Activated naive CD4-positive, alpha-beta T cell treated with Interleukin-2 at 50 U/mL for 16 hours (primary cell): ENCODE measurements at regions not wholly inside any gene's neighbourhood (a gene's known extent, or its start where the extent isn't known, plus 50 kb on each side); places are given as distances from the start of the nearest gene placed in this dataset.
"Not testable (repeated sequence)": the region's sequence is repeated elsewhere in the genome, so short reads cannot be mapped to it uniquely, and the experiment has no call there.

Experiments
- DNase-seq: peaks from one replicate; pipeline ENCODE4 v3.0.0-alpha.2; 2020

- no peak for DNase-seq
These were observed 1293.9 kb downstream of the PLA2G4A start for GRCh38 chr1:188122646-188123045.

- no peak for DNase-seq
These were observed 1298.8 kb downstream of the PLA2G4A start for GRCh38 chr1:188127507-188127906.

GRCh38 chr1:188128761-188129160 is 1300.0 kb downstream of the PLA2G4A start:
- no peak for DNase-seq

GRCh38 chr1:188129856-188130838 is 1301.4 kb downstream of the PLA2G4A start:
- no peak for DNase-seq

- no peak for DNase-seq
These were observed 1308.5 kb downstream of the PLA2G4A start for GRCh38 chr1:188137221-188137620.

GRCh38 chr1:188140958-188141357 is 1312.2 kb downstream of the PLA2G4A start:
- DNase-seq = no peak

- DNase-seq = no peak
These were observed 1325.4 kb downstream of the PLA2G4A start for GRCh38 chr1:188154196-188154595.

GRCh38 chr1:188154761-188155160 is 1326.0 kb downstream of the PLA2G4A start:
- no peak for DNase-seq

GRCh38 chr1:188155261-188155660 is 1326.5 kb downstream of the PLA2G4A start:
- no peak for DNase-seq

- DNase-seq = no peak
These were observed 1335.7 kb downstream of the PLA2G4A start for GRCh38 chr1:188164459-188164858.

- no peak for DNase-seq
These were observed 1337.9 kb downstream of the PLA2G4A start for GRCh38 chr1:188166654-188167053.

GRCh38 chr1:188169971-188170370 is 1341.2 kb downstream of the PLA2G4A start:
- DNase-seq = no peak

- DNase-seq = no peak
These were observed 1341.7 kb downstream of the PLA2G4A start for GRCh38 chr1:188170411-188170810.

- no peak for DNase-seq
These were observed 1342.2 kb downstream of the PLA2G4A start for GRCh38 chr1:188170935-188171334.

GRCh38 chr1:188182063-188182462 is 1353.3 kb downstream of the PLA2G4A start:
- not testable (repeated sequence) for DNase-seq

- no peak for DNase-seq
These were observed 1359.6 kb downstream of the PLA2G4A start for GRCh38 chr1:188188317-188188716.

GRCh38 chr1:188194916-188195315 is 1366.2 kb downstream of the PLA2G4A start:
- DNase-seq = no peak

GRCh38 chr1:188218289-188218688 is 1389.5 kb downstream of the PLA2G4A start:
- DNase-seq = no peak

- no peak for DNase-seq
These were observed 1391.3 kb downstream of the PLA2G4A start for GRCh38 chr1:188220051-188220450.

GRCh38 chr1:188224263-188224662 is 1395.5 kb downstream of the PLA2G4A start:
- no peak for DNase-seq

GRCh38 chr1:188225975-188226374 is 1397.2 kb downstream of the PLA2G4A start:
- no peak for DNase-seq

GRCh38 chr1:188228623-188229022 is 1399.9 kb downstream of the PLA2G4A start:
- no peak for DNase-seq

- DNase-seq = no peak
These were observed 1409.0 kb downstream of the PLA2G4A start for GRCh38 chr1:188237573-188238348.
